Suprapubic skin (tissue), 4 donors: ENCODE measurements at regions not wholly inside any gene's neighbourhood (a gene's known extent, or its start where the extent isn't known, plus 50 kb on each side); places are given as distances from the start of the nearest gene placed in this dataset.

Source experiments
- POLR2A ChIP-seq, 2 donors: fragments of 450-650 bp; IDR thresholded peaks; one replicate each; pipeline ENCODE4 v1.6.1; 2017; ENCODE audit warnings: antibody characterized with exemption in 2 of 2, mild to moderate bottlenecking in 2 of 2, moderate library complexity in 2 of 2
- POLR2AphosphoS5 ChIP-seq, 3 donors: sonication (generic); formaldehyde crosslinking; IDR thresholded peaks; one replicate each; pipeline ENCODE4 v1.6.1; 2017; ENCODE audit warnings: antibody characterized with exemption in 3 of 3
- TF ChIP-seq, protein P1 (sequence below), 2 donors: fragments of 200-600 bp in 1 of 2; fragments of 450-650 bp in 1 of 2; sonication (generic) in 1 of 2; IDR thresholded peaks; one replicate each; pipeline ENCODE4 v1.5.1; 2016 to 2019; ENCODE audit warnings: antibody characterized with exemption in 2 of 2, mild to moderate bottlenecking in 1 of 2, moderate library complexity in 1 of 2

DNA sequence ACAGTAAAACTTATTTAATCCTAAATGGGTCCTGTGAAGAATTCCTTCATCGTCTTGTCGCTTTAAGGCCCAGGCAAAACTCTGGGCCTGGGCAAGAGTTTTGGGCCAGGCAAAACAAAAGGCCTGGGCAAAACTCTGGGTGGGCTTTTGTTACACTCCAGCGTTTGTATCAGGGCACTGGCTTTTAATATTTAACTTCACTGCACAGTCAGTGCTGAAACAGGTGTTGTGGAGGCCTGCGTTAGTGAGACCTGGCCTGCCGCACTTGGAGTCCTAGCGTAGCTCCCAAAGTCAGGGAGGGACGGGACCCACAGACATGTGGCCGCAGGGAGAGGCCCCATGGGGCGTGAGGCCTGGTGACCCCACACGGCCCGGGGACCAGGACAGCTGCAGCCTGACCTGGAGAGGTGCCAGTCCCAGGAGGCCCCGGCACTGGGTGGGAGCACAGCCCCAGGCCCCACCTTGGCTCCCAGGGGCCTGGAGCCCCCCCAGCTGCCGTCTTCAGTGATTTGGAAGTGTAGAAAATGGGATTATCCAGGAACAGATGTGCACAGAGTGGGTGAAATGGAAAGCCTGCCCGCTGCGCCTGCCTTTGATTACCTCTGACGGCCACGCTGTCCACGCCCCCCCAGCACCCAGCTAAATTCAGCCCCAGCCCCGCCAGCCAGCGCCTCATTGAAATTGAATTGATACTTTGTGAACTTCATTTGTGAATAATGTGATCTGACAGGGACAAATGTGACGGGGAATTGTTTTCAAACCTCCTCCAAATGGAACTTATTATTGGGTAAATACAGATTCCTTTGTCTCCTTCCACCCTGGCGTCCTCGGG is 132.9 kb upstream of the NKX1-1 start:
- TF ChIP-seq POLR2AphosphoS5 (IDR thresholded peaks at IDR 0.05) (no peak), POLR2A (IDR thresholded peaks at IDR 0.05) (no peak)
- TF ChIP-seq, protein P1, sequence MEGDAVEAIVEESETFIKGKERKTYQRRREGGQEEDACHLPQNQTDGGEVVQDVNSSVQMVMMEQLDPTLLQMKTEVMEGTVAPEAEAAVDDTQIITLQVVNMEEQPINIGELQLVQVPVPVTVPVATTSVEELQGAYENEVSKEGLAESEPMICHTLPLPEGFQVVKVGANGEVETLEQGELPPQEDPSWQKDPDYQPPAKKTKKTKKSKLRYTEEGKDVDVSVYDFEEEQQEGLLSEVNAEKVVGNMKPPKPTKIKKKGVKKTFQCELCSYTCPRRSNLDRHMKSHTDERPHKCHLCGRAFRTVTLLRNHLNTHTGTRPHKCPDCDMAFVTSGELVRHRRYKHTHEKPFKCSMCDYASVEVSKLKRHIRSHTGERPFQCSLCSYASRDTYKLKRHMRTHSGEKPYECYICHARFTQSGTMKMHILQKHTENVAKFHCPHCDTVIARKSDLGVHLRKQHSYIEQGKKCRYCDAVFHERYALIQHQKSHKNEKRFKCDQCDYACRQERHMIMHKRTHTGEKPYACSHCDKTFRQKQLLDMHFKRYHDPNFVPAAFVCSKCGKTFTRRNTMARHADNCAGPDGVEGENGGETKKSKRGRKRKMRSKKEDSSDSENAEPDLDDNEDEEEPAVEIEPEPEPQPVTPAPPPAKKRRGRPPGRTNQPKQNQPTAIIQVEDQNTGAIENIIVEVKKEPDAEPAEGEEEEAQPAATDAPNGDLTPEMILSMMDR (IDR thresholded peaks at IDR 0.05): no peak
